ENCODE measurements at regions not wholly inside any gene's neighbourhood (a gene's known extent, or its start where the extent isn't known, plus 50 kb on each side); places are given as distances from the start of the nearest gene placed in this dataset.

DNA sequence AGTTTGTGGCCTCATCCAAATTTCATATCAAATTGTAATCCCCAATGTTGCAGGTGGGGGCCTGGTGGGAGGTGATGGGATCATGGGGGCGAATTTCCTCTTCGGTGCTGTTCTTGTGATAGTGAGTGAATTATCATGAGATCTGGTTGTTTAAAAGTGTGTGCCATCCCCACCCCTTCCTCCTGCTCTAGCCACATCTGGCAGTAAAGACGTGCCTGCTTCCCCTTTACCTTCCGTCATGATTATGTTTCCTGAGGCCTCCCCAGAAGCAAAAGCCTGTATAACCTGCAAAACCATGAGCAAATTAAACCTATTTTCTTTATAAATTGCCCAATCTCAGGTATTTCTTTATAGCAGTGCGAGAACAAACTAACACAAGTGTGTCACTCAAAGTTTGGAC lies 71.0 kb upstream of the MOCS2 start:
- WGBS, 4 donors: 70 to 77% (median 73%) methylated on average over 5 of the region's 5 CpGs
- no peak for ATAC-seq

DNA sequence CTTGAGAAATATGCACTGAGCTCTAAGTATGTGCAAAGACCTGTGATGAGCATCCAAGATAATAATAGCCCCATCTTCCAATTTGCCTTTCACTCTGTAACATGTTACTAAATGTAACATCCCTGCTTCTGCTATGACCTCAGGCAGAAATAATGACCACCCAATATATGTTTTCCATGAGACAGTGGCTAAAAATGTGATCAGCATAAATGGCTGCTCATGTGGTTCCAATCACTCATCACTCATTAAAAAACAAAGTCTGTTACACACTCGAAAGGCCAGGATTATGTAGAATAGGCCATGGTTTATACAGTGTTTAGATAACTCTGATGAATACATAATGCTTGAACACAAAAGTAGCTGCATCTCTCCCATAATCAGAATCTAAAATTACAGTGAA lies 71.4 kb upstream of the MOCS2 start:
- 65 to 75% (median 69%) methylated on average over 1 of the region's 1 CpG for WGBS, 4 donors
- DNase-seq: no peak
- no peak for TF ChIP-seq POLR2A (IDR thresholded peaks at IDR 0.05)
- TF ChIP-seq, protein P1, sequence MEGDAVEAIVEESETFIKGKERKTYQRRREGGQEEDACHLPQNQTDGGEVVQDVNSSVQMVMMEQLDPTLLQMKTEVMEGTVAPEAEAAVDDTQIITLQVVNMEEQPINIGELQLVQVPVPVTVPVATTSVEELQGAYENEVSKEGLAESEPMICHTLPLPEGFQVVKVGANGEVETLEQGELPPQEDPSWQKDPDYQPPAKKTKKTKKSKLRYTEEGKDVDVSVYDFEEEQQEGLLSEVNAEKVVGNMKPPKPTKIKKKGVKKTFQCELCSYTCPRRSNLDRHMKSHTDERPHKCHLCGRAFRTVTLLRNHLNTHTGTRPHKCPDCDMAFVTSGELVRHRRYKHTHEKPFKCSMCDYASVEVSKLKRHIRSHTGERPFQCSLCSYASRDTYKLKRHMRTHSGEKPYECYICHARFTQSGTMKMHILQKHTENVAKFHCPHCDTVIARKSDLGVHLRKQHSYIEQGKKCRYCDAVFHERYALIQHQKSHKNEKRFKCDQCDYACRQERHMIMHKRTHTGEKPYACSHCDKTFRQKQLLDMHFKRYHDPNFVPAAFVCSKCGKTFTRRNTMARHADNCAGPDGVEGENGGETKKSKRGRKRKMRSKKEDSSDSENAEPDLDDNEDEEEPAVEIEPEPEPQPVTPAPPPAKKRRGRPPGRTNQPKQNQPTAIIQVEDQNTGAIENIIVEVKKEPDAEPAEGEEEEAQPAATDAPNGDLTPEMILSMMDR (IDR thresholded peaks at IDR 0.05): no peak

More for the DNA sequence above, 71.0 kb upstream of the MOCS2 start:
- H3K4me3 ChIP-seq: no peak overlapping the region
- peaks cover 0 to 7% (median 0%) of the 10 kb centered on the region in 12 donors for H3K9me3 ChIP-seq
- H3K36me3 ChIP-seq: no peaks in the 10 kb centered on the region
- H3K4me1 ChIP-seq: no peaks in the 10 kb centered on the region
- H3K27ac ChIP-seq: no peak overlapping the region
- H3K27me3 ChIP-seq: peaks cover 0 to 3% (median 0%) of the 10 kb centered on the region in 9 donors
- no peak for DNase-seq
- TF ChIP-seq, protein P1 (IDR thresholded peaks at IDR 0.05): no peak
- TF ChIP-seq POLR2A (IDR thresholded peaks at IDR 0.05): no peak
- intact Hi-C loops (cut with DNase I): no loop called here

DNA sequence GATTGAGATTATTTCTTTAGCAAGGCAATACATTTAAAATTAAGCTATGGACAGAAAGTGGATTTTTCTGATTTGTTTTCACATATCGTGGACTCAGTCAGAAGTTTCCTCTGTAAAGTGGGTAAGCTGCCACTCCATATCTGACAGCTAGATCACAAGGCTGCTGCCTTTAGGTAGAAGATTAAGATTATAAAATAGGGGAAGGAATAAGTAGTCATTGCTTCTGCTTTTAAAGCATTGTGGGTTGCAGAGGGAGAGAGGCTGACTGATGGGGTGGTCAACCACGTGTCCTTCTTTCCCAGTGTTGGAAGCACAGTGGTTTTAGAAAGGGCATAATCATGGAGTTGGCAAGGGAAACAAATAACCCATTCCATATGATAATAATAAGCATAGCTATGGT lies 74.3 kb upstream of the MOCS2 start:
- no peak for TF ChIP-seq POLR2A (IDR thresholded peaks at IDR 0.05)
- TF ChIP-seq, protein P1 (IDR thresholded peaks at IDR 0.05): no peak
- H3K36me3 ChIP-seq: no peaks in the 10 kb centered on the region
- H3K9me3 ChIP-seq: peaks cover 0 to 18% (median 0%) of the 10 kb centered on the region in 12 donors
- H3K27ac ChIP-seq: no peak overlapping the region
- ATAC-seq (no peak), DNase-seq (no peak)
- WGBS, 4 donors: 80 to 88% (median 84%) methylated on average over 2 of the region's 2 CpGs
- no peaks in the 10 kb centered on the region for H3K27me3 ChIP-seq
- H3K4me3 ChIP-seq: no peak overlapping the region
- no peaks in the 10 kb centered on the region for H3K4me1 ChIP-seq
- intact Hi-C loops (cut with DNase I): no loop called here

More for the DNA sequence above, 71.4 kb upstream of the MOCS2 start:
- Histone ChIP-seq H3K4me1 (no peaks in the 10 kb centered on the region), H3K27me3 (peaks cover 0 to 3% (median 0%) of the 10 kb centered on the region in 9 donors), H3K9me3 (peaks cover 0 to 11% (median 0%) of the 10 kb centered on the region in 12 donors), H3K36me3 (no peaks in the 10 kb centered on the region), H3K4me3 (no peak overlapping the region), H3K27ac (no peak overlapping the region)
- ATAC-seq: no peak
- intact Hi-C loops (cut with DNase I): no loop called here

DNA sequence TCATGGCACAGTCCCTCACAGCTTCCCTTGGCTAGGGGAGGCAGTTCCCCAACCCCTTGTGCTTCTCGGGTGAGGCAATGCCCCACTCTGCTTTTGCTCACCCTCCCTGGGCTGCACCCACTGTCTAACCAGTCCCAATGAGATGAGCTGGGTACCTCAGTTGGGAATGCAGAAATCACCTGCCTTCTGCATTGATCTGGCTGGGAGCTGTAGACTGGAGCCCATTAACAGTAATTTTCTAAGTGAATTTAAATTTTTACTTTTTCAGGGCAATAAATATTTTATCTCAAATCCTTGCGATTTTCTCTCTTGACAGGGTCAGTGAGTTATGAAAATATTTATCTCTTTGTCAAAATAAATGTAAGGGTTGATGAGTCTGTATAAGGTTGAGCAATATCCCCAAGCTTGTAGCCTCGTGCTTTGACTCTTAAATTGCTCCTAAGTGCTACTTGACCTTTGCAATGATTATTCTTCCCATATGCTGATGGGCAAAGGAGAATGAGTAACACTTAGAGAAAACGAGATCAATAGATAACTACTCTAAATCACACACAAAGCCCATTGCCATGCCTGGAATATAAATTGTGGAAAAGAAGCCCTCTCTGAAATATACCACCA lies 82.1 kb upstream of the MOCS2 start:
- Histone ChIP-seq H3K4me3 (no peak overlapping the region), H3K4me1 (no peaks in the 10 kb centered on the region), H3K9me3 (peaks cover 0 to 12% (median 2%) of the 10 kb centered on the region in 12 donors), H3K27ac (no peak overlapping the region), H3K27me3 (peaks cover 0 to 8% (median 0%) of the 10 kb centered on the region in 9 donors), H3K36me3 (no peaks in the 10 kb centered on the region)
- DNase-seq (no peak), ATAC-seq (no peak)
- 72 to 81% (median 75%) methylated on average over 4 of the region's 4 CpGs for WGBS, 4 donors
- TF ChIP-seq, protein P1 (IDR thresholded peaks at IDR 0.05): no peak
- TF ChIP-seq POLR2A (IDR thresholded peaks at IDR 0.05): no peak
- intact Hi-C loops (cut with DNase I): no loop called here

All from heart left ventricle (tissue), 16 donors.